Esophagus muscularis mucosa (tissue), 4 donors: ENCODE measurements at regions not wholly inside any gene's neighbourhood (a gene's known extent, or its start where the extent isn't known, plus 50 kb on each side); places are given as distances from the start of the nearest gene placed in this dataset.

ENCODE experiments used
- EP300 ChIP-seq: sonication (generic); formaldehyde crosslinking; IDR thresholded peaks from one replicate; pipeline ENCODE4 v1.6.1; 2017; ENCODE audit warnings: antibody characterized with exemption
- POLR2AphosphoS5 ChIP-seq, 2 donors: sonication (generic); formaldehyde crosslinking; IDR thresholded peaks; one replicate each; pipeline ENCODE4 v1.6.1; 2017; ENCODE audit warnings: antibody characterized with exemption in 2 of 2
- TF ChIP-seq, protein P1 (sequence below), 3 experiments: fragments of 200-600 bp in 2 of 3; fragments of 450-650 bp in 1 of 3; sonication (generic) in 2 of 3; IDR thresholded peaks; one replicate each; pipeline ENCODE4 v1.5.1; 2017 to 2019; ENCODE audit warnings: antibody characterized with exemption in 3 of 3, mild to moderate bottlenecking in 2 of 3, moderate library complexity in 1 of 3

DNA sequence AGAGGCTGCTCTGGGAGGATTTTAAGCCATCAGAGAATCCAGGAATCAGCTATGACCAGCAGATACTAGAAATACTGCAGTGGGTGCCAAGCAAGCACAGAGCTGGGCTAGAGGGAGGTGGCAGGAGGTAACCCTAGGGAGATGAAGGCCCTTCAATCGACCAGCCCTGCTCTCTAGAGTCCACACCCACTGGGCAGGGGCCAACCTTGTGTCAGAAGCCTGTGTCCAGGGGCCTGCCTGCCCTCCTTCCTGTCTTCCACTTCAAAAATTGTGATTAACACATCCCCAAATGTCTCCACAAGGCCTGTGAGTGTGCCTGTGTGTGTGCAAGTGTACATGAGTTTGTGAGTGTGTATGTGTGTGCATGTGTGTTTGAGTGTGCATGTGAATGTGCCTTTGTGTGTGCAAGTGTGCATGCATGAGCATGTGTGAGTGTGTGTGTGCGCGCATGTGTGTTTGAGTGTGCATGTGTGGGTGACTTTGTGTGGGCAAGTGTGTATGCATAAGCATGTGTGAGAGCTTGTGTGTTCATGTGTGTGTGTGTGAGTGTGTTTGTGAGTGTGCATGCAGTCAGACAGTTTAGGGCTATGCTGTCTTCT, 367.7 kb downstream of the SFMBT2 start:
- TF ChIP-seq POLR2AphosphoS5 (IDR thresholded peaks at IDR 0.05) (no peak), EP300 (no peak)
- TF ChIP-seq, protein P1, sequence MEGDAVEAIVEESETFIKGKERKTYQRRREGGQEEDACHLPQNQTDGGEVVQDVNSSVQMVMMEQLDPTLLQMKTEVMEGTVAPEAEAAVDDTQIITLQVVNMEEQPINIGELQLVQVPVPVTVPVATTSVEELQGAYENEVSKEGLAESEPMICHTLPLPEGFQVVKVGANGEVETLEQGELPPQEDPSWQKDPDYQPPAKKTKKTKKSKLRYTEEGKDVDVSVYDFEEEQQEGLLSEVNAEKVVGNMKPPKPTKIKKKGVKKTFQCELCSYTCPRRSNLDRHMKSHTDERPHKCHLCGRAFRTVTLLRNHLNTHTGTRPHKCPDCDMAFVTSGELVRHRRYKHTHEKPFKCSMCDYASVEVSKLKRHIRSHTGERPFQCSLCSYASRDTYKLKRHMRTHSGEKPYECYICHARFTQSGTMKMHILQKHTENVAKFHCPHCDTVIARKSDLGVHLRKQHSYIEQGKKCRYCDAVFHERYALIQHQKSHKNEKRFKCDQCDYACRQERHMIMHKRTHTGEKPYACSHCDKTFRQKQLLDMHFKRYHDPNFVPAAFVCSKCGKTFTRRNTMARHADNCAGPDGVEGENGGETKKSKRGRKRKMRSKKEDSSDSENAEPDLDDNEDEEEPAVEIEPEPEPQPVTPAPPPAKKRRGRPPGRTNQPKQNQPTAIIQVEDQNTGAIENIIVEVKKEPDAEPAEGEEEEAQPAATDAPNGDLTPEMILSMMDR (IDR thresholded peaks at IDR 0.05): no peak
